ENCODE measurements at regions not wholly inside any gene's neighbourhood (a gene's known extent, or its start where the extent isn't known, plus 50 kb on each side); places are given as distances from the start of the nearest gene placed in this dataset.

DNA sequence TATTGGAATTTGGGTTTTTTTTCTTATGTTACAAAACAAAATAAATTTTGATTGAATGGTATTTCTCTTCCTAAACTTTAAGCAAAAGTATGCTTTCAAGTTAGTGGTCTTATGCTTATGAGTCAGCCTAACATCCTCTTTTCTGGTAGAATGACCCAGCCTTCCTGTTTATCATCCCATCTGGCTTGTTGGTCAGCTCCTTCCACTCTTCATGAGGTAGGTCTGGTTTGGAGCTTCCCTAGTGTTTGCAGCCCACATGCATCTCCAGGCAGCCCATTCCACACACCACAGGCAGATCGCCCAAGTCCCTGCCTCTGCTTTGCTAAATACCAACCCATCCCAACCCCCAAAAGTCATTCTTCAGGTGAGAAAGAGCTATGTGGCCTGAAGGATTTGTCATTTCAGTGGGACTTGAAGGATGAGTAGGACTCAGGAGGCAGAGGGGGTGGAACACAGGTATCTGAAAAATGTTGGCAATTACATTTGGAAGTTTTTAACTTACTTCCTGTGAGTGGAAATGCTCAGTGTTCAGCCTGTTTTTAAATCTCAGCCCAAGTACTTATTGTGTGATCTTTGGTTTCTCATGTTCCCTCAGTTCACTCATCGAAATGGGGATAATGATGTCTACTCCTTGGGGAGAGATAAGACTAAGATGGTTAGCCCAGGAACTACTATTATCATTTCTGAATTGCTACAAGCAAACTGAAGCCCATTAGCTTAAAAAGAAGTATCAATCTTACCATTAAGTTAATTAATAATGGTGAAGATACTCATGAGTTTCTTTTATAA lies 294.0 kb downstream of the ADGB start:
- TF ChIP-seq, protein P1, sequence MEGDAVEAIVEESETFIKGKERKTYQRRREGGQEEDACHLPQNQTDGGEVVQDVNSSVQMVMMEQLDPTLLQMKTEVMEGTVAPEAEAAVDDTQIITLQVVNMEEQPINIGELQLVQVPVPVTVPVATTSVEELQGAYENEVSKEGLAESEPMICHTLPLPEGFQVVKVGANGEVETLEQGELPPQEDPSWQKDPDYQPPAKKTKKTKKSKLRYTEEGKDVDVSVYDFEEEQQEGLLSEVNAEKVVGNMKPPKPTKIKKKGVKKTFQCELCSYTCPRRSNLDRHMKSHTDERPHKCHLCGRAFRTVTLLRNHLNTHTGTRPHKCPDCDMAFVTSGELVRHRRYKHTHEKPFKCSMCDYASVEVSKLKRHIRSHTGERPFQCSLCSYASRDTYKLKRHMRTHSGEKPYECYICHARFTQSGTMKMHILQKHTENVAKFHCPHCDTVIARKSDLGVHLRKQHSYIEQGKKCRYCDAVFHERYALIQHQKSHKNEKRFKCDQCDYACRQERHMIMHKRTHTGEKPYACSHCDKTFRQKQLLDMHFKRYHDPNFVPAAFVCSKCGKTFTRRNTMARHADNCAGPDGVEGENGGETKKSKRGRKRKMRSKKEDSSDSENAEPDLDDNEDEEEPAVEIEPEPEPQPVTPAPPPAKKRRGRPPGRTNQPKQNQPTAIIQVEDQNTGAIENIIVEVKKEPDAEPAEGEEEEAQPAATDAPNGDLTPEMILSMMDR (IDR thresholded peaks at IDR 0.05), result no peak
- no peak for TF ChIP-seq POLR2A (IDR thresholded peaks at IDR 0.05)
